HG03442 (cell line): ENCODE measurements at regions not wholly inside any gene's neighbourhood (a gene's known extent, or its start where the extent isn't known, plus 50 kb on each side); places are given as distances from the start of the nearest gene placed in this dataset.
"Not testable (repeated sequence)": the region's sequence is repeated elsewhere in the genome, so short reads cannot be mapped to it uniquely, and the experiment has no call there.

Experiments
- ATAC-seq: cut with Tn5 transposase; IDR thresholded peaks from one replicate; pipeline ENCODE4 v1.9.1; 2021; ENCODE audit warnings: mild to moderate bottlenecking, moderate library complexity; ENCODE audit not compliant: unreplicated experiment

GRCh38 chr1:229856009-229856650, 210.9 kb upstream of the GALNT2 start:
- ATAC-seq = peak; percentile 96

GRCh38 chr1:229857585-229857984, 209.5 kb upstream of the GALNT2 start:
- no peak for ATAC-seq

- ATAC-seq = no peak
Observed at GRCh38 chr1:229859026-229859425, 208.0 kb upstream of the GALNT2 start.

- ATAC-seq = no peak
Observed at GRCh38 chr1:229860926-229861325, 206.1 kb upstream of the GALNT2 start.

- no peak for ATAC-seq
Observed at GRCh38 chr1:229862017-229862774, 204.8 kb upstream of the GALNT2 start.

- no peak for ATAC-seq
Observed at GRCh38 chr1:229863651-229864545, 203.1 kb upstream of the GALNT2 start.

GRCh38 chr1:229864686-229865230, 202.3 kb upstream of the GALNT2 start:
- no peak for ATAC-seq

GRCh38 chr1:229865321-229865720, 201.7 kb upstream of the GALNT2 start:
- not testable (repeated sequence) for ATAC-seq

GRCh38 chr1:229867726-229868125, 199.3 kb upstream of the GALNT2 start:
- no peak for ATAC-seq

GRCh38 chr1:229869240-229869639, 197.8 kb upstream of the GALNT2 start:
- no peak for ATAC-seq

- ATAC-seq = no peak
Observed at GRCh38 chr1:229869687-229870086, 197.4 kb upstream of the GALNT2 start.

GRCh38 chr1:229870381-229870780, 196.7 kb upstream of the GALNT2 start:
- no peak for ATAC-seq

GRCh38 chr1:229871078-229871676, 195.9 kb upstream of the GALNT2 start:
- no peak for ATAC-seq

GRCh38 chr1:229874136-229874535, 192.9 kb upstream of the GALNT2 start:
- ATAC-seq = no peak

GRCh38 chr1:229874609-229875008, 192.4 kb upstream of the GALNT2 start:
- no peak for ATAC-seq

GRCh38 chr1:229875086-229875485, 192.0 kb upstream of the GALNT2 start:
- no peak for ATAC-seq

GRCh38 chr1:229879746-229880145, 187.3 kb upstream of the GALNT2 start:
- no peak for ATAC-seq

- no peak for ATAC-seq
Observed at GRCh38 chr1:229880271-229881170, 186.5 kb upstream of the GALNT2 start.

GRCh38 chr1:229882621-229883020, 184.4 kb upstream of the GALNT2 start:
- no peak for ATAC-seq
